ENCODE measurements at regions not wholly inside any gene's neighbourhood (a gene's known extent, or its start where the extent isn't known, plus 50 kb on each side); places are given as distances from the start of the nearest gene placed in this dataset.
"Not testable (repeated sequence)": the region's sequence is repeated elsewhere in the genome, so short reads cannot be mapped to it uniquely, and the experiment has no call there.

DNA sequence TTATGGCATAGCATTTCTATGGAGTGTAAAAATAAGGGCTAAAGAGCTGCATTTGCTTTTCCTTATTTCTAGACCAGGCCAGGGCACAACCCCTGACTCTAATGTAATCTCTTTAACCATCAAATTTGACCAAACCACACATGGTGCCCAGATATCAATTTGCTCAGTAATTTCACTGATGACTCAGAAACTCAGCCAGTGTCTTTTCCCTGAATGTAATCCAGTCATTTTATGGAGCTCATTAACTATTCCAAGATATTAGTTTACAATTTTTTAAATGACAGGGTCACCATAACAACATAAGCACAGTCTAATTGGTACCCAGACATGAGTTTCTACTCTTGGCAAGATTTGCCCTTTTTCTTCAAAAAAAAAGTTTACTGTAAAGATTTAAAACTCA lies 270.8 kb upstream of the AGAP1 start:
- no peak for DNase-seq

DNA sequence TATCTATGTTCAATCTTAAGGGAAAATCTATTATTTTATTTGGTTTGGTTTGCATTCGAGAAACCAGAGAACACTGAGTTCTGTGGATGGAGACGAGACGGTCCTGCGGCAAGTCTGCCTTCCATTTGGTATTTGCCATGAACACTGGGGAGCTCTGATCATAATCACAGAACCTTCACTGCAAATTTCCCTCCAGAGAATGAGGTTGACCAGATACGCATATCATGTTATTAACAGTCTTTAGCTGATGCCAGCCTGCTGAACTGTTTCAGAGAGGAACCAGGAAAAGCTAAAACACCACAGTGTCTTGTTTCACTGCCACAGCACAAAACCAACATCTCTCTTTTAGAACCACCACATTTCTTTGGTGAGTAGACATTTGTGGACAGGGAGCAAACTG lies 269.4 kb upstream of the AGAP1 start:
- DNase-seq, result no peak

DNA sequence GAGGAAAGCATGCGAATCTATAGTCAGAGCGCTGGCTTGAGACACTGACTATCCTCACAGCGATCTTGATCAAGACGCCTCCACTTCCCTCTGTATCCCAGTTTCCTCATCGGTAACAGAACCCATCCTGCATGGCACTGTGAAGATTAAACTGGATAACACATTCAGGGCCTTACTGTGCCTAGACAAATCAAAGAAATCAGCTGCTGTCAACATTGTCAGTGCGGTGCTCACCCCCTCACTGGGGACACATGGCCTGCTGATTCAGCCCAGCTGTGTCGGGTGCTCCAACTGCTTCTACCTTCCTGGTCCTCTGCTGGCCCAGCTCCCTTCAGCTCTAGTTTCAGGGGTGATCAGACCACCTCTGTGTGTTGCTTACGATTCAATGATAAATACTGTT lies 268.6 kb upstream of the AGAP1 start:
- DNase-seq, result no peak

DNA sequence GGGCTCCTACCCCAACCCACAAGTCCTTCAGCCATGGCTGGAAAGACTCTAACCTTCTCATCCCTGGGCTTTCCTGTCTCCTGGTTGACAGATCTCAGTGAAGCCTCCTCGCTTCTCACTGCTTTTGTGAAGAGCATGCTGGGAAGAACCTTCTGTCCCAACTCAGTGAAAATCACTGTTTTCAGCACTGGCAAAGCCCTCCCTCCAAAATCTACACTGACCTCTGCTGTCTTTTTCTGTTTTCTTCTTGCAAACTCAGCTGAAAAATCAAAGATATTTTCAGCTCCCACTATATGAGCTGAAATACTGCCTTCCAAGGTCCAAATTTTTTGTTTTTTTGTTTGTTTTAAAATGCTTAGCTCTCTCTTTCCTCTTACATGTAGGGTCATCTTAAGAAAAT lies 266.3 kb upstream of the AGAP1 start:
- DNase-seq, result no peak

DNA sequence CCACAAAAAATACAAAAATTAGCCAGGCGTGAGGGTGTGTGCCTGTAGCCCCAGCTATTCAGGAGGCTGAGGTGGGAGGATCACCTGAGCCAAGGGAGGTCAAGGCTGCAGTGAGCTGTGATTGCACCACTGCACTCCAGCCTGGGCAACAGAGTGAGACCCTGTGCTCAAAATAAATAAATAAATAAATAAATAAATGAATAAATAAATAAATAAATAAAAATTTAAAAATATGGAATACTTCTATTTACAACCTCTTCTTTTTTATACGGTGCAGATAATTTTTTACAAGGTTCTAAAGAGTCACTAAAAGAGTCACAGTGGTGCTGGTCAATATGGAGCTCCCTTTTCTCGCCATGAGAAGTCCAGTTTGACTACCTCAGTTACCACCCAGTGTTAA lies 265.4 kb upstream of the AGAP1 start:
- DNase-seq, result not testable (repeated sequence)

DNA sequence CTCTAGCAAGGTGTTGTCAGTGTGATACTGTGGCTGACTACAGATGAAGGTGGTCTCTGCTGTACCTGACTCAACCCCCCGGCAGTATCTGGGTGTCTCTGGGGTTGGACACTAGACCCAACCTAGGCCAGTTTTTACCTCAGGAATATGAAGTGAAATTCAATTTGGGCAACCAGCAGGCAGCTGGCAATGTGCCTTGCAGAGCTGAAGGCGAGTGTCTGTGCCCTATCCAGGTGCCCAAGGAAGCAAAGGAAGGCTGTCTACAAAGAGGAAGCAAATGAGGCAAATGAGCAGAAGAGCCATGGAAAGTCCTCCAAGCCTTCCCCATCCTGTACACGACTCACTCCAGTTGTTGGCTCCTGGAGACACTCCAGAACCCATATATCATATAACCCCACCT lies 264.6 kb upstream of the AGAP1 start:
- no peak for DNase-seq

DNA sequence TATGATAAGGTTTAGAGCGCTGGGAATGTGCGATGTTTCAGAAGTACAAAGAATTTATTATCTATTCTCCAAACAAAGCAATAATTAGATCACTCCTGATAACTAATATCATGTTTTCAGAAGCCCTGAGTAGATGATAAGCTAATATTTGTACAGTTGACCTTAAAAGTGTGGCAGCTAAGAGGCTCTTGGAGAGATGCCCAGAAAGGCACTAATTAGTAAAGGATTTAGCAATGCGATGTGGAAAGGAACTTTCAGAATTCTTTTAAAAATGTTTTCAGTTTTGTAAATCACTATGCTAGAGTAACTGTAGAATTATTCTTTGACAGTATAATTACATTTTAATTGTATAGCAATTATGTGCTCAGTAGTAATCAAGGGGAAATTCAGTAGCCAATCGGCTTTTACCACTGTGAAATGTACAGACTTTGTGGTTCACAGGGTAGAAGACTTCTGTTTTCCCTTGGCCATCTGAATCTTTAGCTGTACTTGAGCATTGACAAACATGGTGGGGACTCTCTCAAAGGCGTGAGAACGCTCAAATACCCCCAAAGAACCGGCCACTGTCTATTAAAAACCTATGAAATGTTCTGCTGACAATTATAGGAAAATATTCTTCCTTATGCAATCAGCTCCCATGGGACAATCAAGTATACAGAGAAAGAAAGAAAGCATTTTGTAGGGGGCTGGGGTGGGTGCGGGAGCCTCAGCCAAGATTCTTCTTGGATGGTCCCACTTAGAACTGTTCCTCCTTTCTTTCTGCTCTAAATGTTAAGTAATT lies 262.8 kb upstream of the AGAP1 start:
- DNase-seq, result no peak

DNA sequence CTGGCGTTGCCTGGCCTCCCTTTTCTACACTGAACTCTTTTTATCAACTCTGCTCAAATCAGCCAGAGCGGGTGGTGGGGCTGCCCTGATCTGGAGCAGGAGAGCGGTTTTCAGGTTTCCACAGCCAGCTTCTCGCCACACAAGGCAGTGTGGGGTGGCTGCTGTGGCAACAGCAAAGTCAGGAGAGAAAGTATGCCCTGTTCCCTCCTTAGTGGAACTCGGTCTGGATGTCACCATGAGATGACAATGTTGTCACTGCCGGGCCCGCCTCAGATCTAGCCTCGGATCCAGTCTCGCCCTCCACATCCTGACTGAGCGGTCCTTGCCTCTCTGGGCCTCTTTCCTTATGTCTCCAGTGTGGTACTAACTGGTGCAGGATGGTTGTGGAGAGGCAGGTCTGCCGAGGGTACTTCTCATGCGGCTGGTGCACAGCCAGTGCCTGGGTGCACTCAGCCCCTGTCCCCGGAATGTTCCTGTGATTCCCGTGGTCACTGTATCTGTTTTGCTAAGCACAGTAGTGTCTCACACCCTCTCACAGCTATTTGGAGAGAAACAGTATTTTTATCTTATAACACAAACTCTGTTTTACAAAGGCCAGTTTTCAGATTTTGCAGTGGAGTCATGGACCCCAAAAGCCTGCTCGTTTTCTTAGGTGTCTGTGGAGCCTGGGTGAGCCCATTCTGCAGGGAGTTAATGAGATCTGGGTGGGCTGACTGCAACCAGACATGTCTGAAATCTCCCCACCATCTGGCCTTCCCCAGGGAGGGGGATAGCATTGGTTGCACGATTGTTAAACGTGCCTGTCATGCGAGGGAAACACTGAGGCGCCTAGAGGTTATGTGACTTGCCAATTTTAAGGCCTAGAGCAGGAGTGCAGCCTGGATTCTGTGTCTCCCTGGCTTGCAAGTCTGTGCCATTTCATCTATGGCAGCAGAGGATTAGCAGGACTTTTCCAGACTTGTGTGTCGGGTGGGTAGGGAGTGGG lies 261.1 kb upstream of the AGAP1 start:
- DNase-seq, result no peak

DNA sequence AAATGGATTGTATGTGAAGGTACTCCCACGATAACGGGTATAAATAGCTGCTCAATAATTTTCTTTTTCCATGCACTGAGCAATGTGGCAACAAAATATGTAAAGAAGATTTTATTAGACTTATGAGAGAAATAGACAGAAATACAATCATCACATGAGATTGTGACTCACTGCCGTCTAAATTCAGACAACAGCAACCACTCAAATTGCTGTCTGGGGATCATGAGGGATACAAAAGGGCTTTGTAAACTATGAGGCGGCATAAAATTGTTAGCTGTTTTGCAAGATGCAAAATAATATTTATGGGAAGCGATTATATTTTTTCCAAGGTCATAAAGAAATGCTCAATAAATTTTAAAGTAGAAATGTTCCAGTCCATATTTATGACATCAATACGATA lies 259.1 kb upstream of the AGAP1 start:
- no peak for DNase-seq

DNA sequence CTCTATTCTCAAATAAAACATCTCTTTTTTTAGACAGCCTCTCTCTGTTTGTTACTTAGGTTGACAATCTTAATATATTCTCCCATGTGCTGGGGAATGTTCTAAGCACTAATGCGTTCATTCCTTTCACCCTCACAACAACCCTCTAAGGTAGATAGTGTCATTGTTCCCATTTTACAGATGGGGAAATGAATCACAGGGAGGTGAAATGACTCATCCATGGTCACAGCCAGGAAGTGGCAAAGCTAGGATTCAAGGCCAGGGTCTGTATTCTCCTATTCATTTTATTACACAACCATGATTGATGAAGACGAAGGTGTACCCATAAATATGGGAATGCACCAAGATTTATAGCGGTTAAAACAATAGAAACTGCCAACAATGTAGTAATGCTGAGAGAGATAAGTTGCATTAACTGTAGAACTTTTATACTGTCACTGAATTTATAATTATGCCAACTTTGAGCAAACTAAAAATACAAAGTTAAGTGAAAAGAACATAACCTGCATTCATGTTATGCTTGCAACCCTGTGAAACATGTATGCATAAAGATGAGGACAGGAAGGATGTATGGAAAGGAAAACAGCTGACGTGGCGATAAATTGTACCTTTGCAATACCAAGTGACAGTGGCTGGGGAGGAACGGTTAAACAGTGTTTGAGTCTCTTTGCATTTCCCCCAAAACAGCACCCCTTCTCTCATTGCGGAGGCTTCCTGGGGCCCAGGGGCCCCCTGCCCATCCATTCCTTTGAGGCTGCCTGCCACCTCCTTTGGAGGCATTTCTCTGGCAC lies 257.7 kb upstream of the AGAP1 start:
- no peak for DNase-seq

DNA sequence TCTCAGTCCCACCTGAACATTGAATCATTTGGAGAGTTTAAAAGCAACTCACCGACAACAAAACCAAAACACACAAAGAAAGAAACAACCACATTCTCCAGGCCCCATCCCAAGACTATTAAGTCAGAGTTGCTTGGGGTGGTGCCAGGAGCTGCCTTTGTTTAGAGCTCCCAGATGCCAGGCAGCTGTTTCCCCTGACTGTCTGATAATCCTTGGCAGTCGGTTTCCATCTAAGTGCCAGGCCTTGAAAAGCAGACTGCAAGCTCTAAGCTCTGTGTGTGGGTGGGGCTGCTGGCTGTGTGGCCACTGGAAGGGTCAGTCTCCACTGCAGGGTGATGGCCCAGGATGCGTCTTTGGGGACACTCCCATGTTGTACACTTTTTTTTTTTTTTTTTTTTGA lies 255.3 kb upstream of the AGAP1 start:
- no peak for DNase-seq

DNA sequence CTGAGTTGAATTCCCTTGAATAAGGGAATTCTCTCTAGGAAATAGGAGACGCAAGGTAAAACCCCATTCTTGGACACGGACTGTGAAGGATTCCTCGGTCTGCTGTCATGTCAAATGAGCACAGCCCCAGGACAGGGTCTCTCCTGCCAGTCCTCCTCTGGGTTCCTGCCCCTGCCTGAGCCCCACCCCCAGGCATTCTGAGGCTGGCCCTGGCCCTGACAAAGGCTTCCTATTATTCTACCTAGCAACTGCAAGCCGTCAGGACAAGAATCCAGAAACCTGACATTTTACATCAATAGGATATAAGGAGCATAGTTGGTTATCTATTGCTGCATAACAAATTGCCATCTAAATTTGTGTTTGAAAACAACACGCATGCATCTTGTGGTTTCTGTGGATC lies 253.3 kb upstream of the AGAP1 start:
- DNase-seq, result no peak

DNA sequence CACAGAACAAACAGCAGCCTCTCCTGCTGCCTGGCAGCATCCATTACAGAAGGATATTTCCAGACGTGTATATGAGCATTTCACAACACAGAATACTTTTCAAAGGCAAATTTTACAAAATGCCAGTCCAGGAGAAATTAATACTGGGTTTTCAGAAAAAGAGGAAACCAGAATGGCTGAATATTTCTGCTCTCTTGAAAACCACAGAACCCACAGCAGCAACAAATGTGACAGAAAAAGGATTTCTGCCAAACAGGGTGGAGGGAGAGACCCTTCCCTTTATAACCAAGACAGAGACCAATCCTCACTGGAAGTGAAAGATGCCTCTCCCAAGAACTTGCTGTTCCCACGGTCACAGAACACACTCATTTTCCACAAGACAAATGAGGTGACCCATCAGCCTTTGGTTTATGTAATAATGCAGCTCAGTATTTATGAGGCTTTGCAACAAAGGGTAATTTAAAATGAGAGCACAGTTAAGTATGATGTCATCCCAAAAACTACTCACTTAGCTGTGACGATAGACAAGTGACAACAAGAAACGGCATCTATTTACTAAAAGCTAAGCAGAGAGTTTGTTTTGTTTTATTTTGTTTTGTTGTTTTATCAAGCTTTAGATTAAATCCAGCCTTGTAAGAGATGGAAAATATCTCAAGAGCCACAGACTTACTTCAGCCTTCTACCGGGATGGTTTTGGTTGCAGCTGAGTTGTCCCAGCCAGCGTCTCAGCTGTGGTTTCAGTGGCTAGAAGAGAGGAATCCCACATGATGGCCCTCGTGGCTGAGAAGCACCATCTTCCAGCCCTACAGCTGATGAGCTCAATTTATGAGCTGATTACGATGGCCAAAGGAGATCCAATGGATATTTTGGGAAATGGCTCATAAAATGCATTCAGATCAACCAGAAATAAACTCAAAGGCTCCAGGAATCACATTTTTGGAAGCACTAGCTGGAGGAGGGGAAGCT lies 249.3 kb upstream of the AGAP1 start:
- no peak for DNase-seq

DNA sequence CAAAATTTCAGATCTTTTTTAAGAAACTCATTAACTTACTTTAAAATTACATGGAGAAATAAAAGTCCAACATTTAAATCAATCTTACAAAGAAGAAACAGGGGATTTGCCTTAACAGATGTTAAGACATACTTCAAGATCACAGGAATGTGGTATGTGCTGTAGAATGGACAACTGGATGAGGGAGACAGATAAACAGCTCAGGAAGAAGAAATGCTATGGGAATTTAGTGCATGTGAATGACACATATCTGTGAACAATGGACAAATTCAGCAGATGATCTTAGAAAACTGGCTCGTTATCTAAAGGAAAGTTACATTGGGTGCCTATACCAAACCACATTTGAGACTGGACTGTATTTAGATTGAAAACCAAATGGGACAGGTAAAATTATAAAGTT lies 246.8 kb upstream of the AGAP1 start:
- DNase-seq, result no peak

DNA sequence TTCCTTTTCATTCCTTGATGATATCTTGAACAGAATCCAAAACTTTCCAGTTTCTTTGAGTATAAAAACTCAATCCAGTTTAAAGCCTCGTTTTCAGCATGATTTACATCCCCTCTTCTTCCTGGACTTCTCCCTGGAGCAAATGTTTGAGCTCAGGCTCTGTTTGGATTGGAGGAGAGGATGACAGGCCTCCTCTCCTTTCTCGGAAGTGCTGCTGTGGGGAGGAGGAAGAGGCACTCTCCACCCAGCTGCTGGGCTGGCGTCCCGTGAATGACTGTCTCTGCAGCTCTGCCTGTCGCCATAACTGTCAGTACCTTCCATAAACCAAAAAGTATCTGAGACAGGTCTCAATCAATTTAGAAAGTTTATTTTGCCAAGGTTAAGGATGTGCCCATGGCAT lies 238.2 kb upstream of the AGAP1 start:
- no peak for DNase-seq

DNA sequence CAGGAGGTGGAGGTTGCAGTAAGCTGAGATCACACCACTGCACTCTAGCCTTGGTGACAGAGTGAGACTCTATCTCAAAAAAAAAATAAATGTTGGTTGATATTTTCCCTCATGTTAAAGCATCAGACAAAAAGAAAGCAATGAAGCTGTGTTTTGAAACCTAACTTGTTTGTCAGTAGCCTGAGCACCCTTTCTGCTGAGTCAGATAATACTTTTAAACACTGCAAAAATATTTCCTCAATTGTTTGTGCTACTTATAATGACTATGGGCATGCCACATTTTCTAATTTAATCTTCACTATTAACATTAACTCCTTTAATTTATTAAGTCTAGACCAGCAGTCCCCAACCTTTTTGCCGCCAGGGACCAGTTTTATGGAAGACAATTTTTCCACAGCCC lies 236.3 kb upstream of the AGAP1 start:
- no peak for DNase-seq

DNA sequence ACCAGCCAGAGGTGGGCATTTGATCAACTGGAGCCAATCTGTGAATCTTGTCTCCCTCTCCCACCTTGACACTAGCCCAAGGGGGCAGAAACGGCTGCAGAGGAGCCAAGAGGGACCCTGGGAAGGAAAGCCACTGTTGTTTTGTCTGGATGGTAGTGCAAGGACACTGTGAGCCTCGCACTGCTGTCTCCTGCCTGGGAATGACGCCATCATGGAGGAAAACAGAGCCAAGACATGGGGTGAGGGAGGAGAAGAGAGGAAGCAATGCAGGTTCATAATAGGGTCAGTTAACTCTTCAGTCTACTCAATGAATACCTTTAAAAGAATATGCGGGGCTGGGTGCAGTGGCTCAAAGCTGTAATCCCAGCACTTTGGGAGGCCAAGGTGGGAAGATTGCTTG lies 231.1 kb upstream of the AGAP1 start:
- no peak for DNase-seq

DNA sequence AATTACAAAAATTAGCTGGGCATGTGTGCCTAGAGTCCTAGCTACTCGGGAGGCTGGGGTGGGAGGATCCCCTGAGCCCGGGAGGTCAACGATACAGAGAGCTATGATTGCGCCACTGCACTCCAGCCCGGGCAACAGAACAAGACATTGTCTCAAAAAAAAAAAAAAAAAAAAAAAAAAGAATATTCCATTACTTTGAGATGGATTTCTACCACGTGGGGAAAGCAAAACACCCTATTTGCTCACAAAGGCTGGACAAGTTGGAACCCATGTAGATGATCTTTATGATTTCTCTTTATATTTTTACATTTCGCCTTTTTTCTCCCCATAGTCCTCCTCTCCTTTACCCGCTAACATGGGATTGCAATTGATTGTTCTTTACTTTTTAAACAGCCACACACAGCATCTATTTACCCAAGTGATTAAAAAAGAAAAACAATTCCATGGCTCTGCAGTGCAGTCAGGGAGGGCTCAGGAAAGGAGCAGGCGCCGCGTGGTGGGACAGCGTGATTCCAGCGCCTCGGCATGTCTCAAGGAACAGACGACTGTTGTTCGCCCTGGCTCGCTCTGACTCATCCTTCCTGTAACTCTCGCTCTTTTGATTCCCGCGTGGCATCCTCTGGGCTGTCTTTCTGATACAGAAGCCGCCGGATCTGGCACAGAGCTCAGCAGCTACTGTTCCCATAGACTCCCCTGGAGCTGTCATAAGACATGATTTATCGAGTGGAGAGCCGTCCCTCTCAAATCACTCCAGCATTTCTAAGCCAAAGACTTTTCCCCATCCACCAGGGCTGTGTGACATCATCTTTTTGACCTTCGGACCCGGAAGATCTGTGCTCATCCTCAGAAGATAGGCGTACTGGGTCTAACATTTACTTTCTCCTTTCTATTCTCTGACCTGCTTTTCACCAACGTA lies 230.4 kb upstream of the AGAP1 start:
- DNase-seq, result no peak

DNA sequence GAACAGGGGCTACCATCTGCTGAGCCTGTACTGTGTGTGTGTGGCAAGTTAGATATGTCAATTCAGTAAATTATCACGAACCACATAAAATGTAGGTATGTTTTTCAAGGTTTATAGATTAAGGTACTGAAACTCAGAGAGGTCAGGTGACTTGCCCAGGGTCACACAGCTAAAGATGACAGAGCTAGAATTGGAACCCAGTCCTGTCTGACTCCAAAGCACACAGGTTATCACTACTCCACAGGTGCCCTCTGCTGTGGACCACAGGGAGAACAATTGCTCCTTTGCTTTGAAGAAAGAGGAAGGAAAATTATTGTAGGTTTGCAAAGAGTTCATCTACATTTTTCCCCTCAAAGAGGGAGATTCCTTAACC lies 229.7 kb upstream of the AGAP1 start:
- DNase-seq, result no peak

DNA sequence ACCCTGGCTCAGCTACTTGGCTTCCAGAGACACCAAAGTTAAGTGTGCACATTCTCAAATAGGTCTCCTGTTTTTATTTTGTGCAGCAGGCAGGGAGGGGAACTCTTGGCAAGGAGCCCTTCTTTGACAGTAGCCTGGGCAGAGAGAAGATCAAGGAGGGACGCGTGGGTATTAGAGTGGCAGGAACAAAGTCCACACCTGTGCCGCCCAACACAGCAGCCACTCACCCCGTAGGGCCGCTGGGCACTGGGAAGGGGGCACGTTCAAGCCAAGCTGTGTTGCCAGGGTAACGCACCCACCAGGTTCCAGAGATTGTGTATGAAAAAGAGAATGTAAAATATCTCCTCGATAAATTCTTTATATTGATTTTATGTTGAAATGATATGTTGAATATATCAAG lies 229.3 kb upstream of the AGAP1 start:
- no peak for DNase-seq

DNA sequence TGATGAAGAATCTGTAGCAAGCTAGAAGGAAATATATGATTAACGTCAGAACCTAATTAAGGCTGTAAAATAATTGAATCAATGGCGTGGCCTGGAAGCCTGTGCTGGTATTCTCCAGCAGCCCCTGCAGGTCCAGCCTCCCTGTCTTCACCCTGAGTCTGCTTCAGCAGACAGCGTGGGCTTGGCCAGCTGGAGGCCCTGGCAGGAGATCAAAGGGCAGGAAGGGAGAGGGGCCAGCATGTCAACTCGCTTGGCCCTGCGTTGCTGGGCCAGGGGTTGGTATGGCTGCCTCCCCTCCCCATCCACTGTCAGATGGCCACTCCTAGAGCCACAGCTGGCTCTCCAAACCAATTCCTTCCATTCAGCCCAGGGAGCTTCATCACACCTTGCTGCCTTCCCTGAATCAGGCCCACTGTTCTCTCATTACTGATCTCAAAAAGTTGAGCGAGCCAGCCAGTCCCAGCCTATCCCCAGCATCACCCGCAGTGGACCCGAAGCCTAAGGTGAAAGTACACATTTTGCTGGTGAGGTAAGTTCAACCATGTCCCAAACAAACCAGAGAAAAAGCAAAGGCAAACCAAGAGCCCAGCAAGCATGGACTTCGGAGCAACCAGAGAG lies 228.4 kb upstream of the AGAP1 start:
- no peak for DNase-seq
